SK-N-SH (cell line): ENCODE measurements at regions not wholly inside any gene's neighbourhood (a gene's known extent, or its start where the extent isn't known, plus 50 kb on each side); places are given as distances from the start of the nearest gene placed in this dataset.

Experiments used
- CTCF ChIA-PET: fragments of 300-600, 350-600 bp; formaldehyde crosslinking; extraction: SDS; loops from one replicate; lab custom pipeline; 2021; lab: Yijun Ruan, JAX
- POLR2A ChIA-PET: fragments of 350-600 bp; sonication (Branson Sonifier 250); formaldehyde crosslinking; extraction: SDS; loops from one replicate; lab custom pipeline; 2020; ENCODE audit warnings: antibody characterized with exemption, inconsistent platforms; lab: Yijun Ruan, JAX
- DNase-seq: peaks from one replicate; pipeline ENCODE4 v3.0.0; 2012
- H2AFZ ChIP-seq: fragments of 200-600 bp; sonication (generic); 2 replicates; pipeline ENCODE4 v1.8.1; 2016; ENCODE audit warnings: antibody characterized with exemption, mild to moderate bottlenecking, low read depth
- H3F3A ChIP-seq: fragments of 200-600 bp; sonication (generic); replicated peaks from 2 replicates; pipeline ENCODE3; 2016; ENCODE audit warnings: antibody characterized with exemption, mild to moderate bottlenecking; ENCODE audit not compliant: insufficient read depth
- H3K27ac ChIP-seq, 2 experiments: fragments of 200-500 bp in 1 of 2; fragments of 200-600 bp in 1 of 2; sonication (Bioruptor generic) in 1 of 2; sonication (generic), shearing (Covaris generic) in 1 of 2; 2 replicates each; pipeline versions ENCODE4 v1.5.1 to v1.6.1; 2014 to 2016; ENCODE audit warnings: low read depth in 2 of 2, inconsistent platforms in 1 of 2, low read length in 1 of 2, mild to moderate bottlenecking in 1 of 2, mixed read lengths in 1 of 2
- H3K27me3 ChIP-seq: fragments of 200-600 bp; sonication (generic), shearing (Covaris generic); 2 replicates; pipeline ENCODE4 v1.6.1; 2016; ENCODE audit warnings: mixed run types; ENCODE audit not compliant: insufficient read depth
- H3K36me3 ChIP-seq, 2 experiments: fragments of 200-500 bp in 1 of 2; fragments of 200-600 bp in 1 of 2; sonication (Bioruptor generic) in 1 of 2; sonication (generic) in 1 of 2; replicated peaks in 1 of 2; 2 replicates each; pipeline versions ENCODE3 to v1.5.1; 2014 to 2016; ENCODE audit warnings: low read length in 1 of 2, mild to moderate bottlenecking in 1 of 2; ENCODE audit not compliant: insufficient read depth in 2 of 2, control insufficient read depth in 1 of 2
- H3K4me1 ChIP-seq, 2 experiments: fragments of 200-500 bp in 1 of 2; fragments of 200-600 bp in 1 of 2; sonication (Bioruptor generic) in 1 of 2; sonication (generic), shearing (Covaris generic) in 1 of 2; 2 replicates each; pipeline versions ENCODE4 v1.5.1 to v1.6.1; 2014 to 2016; ENCODE audit warnings: low read depth in 1 of 2, low read length in 1 of 2, mixed run types in 1 of 2; ENCODE audit not compliant: insufficient read depth in 2 of 2, control insufficient read depth in 1 of 2
- H3K4me2 ChIP-seq: fragments of 200-600 bp; sonication (generic), shearing (Covaris generic); 2 replicates; pipeline ENCODE4 v1.6.1; 2017; ENCODE audit warnings: mixed run types
- H3K4me3 ChIP-seq, 2 experiments: fragments of 200-500 bp in 1 of 2; fragments of 200-600 bp in 1 of 2; sonication (Bioruptor generic) in 1 of 2; sonication (generic), shearing (Covaris generic) in 1 of 2; 2 replicates each; pipeline versions ENCODE4 v1.5.1 to v1.8.1; 2014 to 2016; ENCODE audit warnings: low read depth in 2 of 2, inconsistent platforms in 1 of 2, low read length in 1 of 2, mild to moderate bottlenecking in 1 of 2, mixed read lengths in 1 of 2, moderate library complexity in 1 of 2
- H3K79me2 ChIP-seq: fragments of 200-600 bp; sonication (generic); 2 replicates; pipeline ENCODE4 v1.8.1; 2017; ENCODE audit warnings: mild to moderate bottlenecking; ENCODE audit not compliant: insufficient read depth
- H3K9ac ChIP-seq: fragments of 200-600 bp; sonication (generic); 2 replicates; pipeline ENCODE4 v1.6.1; 2017; ENCODE audit warnings: mixed run types
- H3K9me2 ChIP-seq: fragments of 200-600 bp; sonication (generic); 2 replicates; pipeline ENCODE4 v1.6.1; 2017; ENCODE audit warnings: mixed run types
- H3K9me3 ChIP-seq: fragments of 200-600 bp; sonication (generic); 2 replicates; pipeline ENCODE4 v1.6.1; 2017; ENCODE audit warnings: mixed run types, mild to moderate bottlenecking, moderate library complexity
- H4K20me1 ChIP-seq: fragments of 200-600 bp; sonication (generic); 2 replicates; pipeline ENCODE4 v1.6.1; 2017; ENCODE audit warnings: mild to moderate bottlenecking, mixed run types; ENCODE audit not compliant: insufficient read depth
- CTCF ChIP-seq: fragments of 200-600 bp; sonication (generic); IDR thresholded peaks from 2 replicates; pipeline ENCODE4 v1.6.1; 2017; ENCODE audit warnings: antibody characterized with exemption, mild to moderate bottlenecking, moderate library complexity
- EZH2phosphoT487 ChIP-seq: fragments of 200-600 bp; sonication (generic); IDR thresholded peaks from 2 replicates; pipeline ENCODE4 v1.6.1; 2017; ENCODE audit warnings: low read depth, mixed run types, mild to moderate bottlenecking, antibody characterized with exemption, moderate library complexity, borderline replicate concordance
- FOSL2 ChIP-seq: IDR thresholded peaks from 2 replicates; pipeline ENCODE4 v1.4.0; 2012; ENCODE audit warnings: low read depth, mild to moderate bottlenecking, moderate library complexity, borderline replicate concordance
- FOXJ3 ChIP-seq: sonication (generic); formaldehyde crosslinking; IDR thresholded peaks from 2 replicates; pipeline ENCODE4 v1.5.1; 2020; ENCODE audit warnings: mild to moderate bottlenecking, missing genetic modification reagents
- FOXM1 ChIP-seq: IDR thresholded peaks from 2 replicates; pipeline ENCODE4 v1.4.0; 2012; ENCODE audit warnings: low read depth, mild to moderate bottlenecking
- GABPA ChIP-seq: IDR thresholded peaks from 2 replicates; pipeline ENCODE4 v1.4.0; 2012; ENCODE audit warnings: low read depth, mild to moderate bottlenecking
- IRF3 ChIP-seq: fragments of 150-350 bp; IDR thresholded peaks from 2 replicates; pipeline ENCODE4 v1.6.1; 2016; ENCODE audit warnings: mild to moderate bottlenecking, low read depth, low read length
- JUND ChIP-seq: IDR thresholded peaks from 2 replicates; pipeline ENCODE4 v1.4.0; 2012
- MAX ChIP-seq: IDR thresholded peaks from 2 replicates; pipeline ENCODE4 v1.4.0; 2012; ENCODE audit warnings: low read depth
- MEF2A ChIP-seq: IDR thresholded peaks from 2 replicates; pipeline ENCODE4 v1.4.0; 2012; ENCODE audit warnings: low read depth, borderline replicate concordance
- MXI1 ChIP-seq: IDR thresholded peaks from 2 replicates; pipeline ENCODE4 v1.6.1; 2012; ENCODE audit warnings: mild to moderate bottlenecking, low read depth, low read length, improper control_type of control experiment
- RCOR1 ChIP-seq: fragments of 150-350 bp; IDR thresholded peaks from 2 replicates; pipeline ENCODE4 v1.6.1; 2017; ENCODE audit warnings: antibody characterized with exemption, low read length
- REST ChIP-seq: IDR thresholded peaks from 2 replicates; pipeline ENCODE4 v1.6.1; 2012; ENCODE audit warnings: mild to moderate bottlenecking, low read depth, low read length, moderate library complexity
- RXRA ChIP-seq: IDR thresholded peaks from 2 replicates; pipeline ENCODE4 v1.4.0; 2012; ENCODE audit warnings: low read depth, mild to moderate bottlenecking, borderline replicate concordance
- SIN3A ChIP-seq: IDR thresholded peaks from 2 replicates; pipeline ENCODE4 v1.6.1; 2012; ENCODE audit warnings: low read depth, mild to moderate bottlenecking, low read length, moderate library complexity, borderline replicate concordance
- TAF1 ChIP-seq: IDR thresholded peaks from 2 replicates; pipeline ENCODE4 v1.6.1; 2012; ENCODE audit warnings: low read depth, mild to moderate bottlenecking, low read length, moderate library complexity, borderline replicate concordance
- TEAD4 ChIP-seq: IDR thresholded peaks from 2 replicates; pipeline ENCODE4 v1.4.0; 2012; ENCODE audit warnings: mild to moderate bottlenecking, borderline replicate concordance; ENCODE audit not compliant: insufficient read depth
- USF1 ChIP-seq: IDR thresholded peaks from 2 replicates; pipeline ENCODE4 v1.4.0; 2012; ENCODE audit warnings: low read depth, borderline replicate concordance
- YY1 ChIP-seq: IDR thresholded peaks from 2 replicates; pipeline ENCODE4 v1.4.0; 2012; ENCODE audit warnings: low read depth, mild to moderate bottlenecking
- ZBTB33 ChIP-seq: IDR thresholded peaks from 2 replicates; pipeline ENCODE4 v1.4.0; 2012; ENCODE audit warnings: low read depth, borderline replicate concordance
- WGBS: methylation state at CpG from one replicate; pipeline ENCODE4 v1.1.6; 2017; ENCODE audit warnings: low lambda C conversion rate; 5-methylcytosine and 5-hydroxymethylcytosine counted together

- CTCF ChIA-PET = interaction anchor here (1.1 to 2.0 kb wide), 3 partner anchors 9 to 360 kb away, joined by 4 to 5 read pairs (median 4); no protein-coding TSS in a partner anchor
- Histone ChIP-seq H3K27ac (no peak overlapping the region), H3K9me2 (no peaks in the 10 kb centered on the region), H3K4me2 (no peak overlapping the region), H2AFZ (no peak overlapping the region), H3K9me3 (no peaks in the 10 kb centered on the region), H4K20me1 (no peaks in the 10 kb centered on the region), H3K4me3 (no peak overlapping the region), H3K79me2 (no peaks in the 10 kb centered on the region), H3F3A (no peaks in the 10 kb centered on the region)
- POLR2A ChIA-PET = no interaction called here
- DNase-seq = no peak
- 10% methylated on average over 2 of the region's 2 CpGs for WGBS
- TF ChIP-seq USF1 (no peak), EZH2phosphoT487 (no peak), FOXJ3 (CRISPR knock-in tag) (no peak), CTCF (no peak), FOXM1 (no peak), RCOR1 (no peak), MEF2A (no peak), MAX (no peak), JUND (no peak), SIN3A (no peak), FOSL2 (no peak), REST (no peak), TEAD4 (no peak), TAF1 (no peak), RXRA (no peak), ZBTB33 (no peak), IRF3 (no peak), YY1 (no peak), GABPA (no peak), MXI1 (no peak)
- TF ChIP-seq, all 33 proteins: peak for 0
- Histone ChIP-seq H3K27me3 (no peaks in the 10 kb centered on the region), H3K36me3 (no peaks in the 10 kb centered on the region), H3K4me1 (no peaks in the 10 kb centered on the region), H3K9ac (no peak overlapping the region)
Observed at GRCh38 chr20:16115911-16116552, 457.2 kb downstream of the KIF16B start.
